HG03066 (cell line): ENCODE measurements at regions not wholly inside any gene's neighbourhood (a gene's known extent, or its start where the extent isn't known, plus 50 kb on each side); places are given as distances from the start of the nearest gene placed in this dataset.
"Not testable (repeated sequence)": the region's sequence is repeated elsewhere in the genome, so short reads cannot be mapped to it uniquely, and the experiment has no call there.

Source experiments
- ATAC-seq: cut with Tn5 transposase; IDR thresholded peaks from one replicate; pipeline ENCODE4 v1.9.1; 2021; ENCODE audit warnings: low read depth; ENCODE audit not compliant: unreplicated experiment

DNA sequence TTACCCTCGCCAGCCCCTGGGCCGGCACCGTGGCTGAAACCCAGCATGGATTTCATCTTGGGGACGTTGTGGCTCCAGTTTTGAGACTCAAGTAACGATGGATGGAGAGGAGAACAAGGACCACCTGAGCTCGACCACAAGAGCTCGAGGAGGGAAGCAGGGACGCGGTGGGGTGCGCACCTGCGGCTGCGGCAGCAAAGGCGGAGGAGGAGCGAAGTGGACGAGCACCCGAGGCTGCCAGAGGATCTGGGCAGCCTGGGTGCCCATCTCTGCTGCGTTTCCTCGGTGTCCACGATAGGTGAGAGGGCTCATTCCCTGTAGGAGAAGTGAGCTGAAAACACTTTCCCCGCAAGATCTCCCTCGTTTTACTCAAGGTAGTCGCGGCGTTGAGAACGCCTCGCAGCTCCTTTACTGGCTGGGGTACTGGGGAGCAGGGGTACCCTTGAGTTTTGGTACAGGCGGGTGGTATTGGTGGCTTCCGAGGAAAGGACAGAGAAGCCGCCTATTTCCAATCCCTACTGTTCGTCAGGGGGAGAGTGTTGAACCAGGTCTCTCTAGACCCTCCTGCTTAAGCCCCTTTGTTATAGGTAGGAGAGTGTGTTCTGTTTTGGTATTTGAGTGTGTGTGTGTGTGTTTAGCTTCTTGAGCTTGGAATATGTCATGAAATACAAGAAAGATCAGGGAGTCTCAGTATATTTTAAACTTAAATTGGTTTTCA, 137.7 kb downstream of the TRIM27 start:
- no peak for ATAC-seq

DNA sequence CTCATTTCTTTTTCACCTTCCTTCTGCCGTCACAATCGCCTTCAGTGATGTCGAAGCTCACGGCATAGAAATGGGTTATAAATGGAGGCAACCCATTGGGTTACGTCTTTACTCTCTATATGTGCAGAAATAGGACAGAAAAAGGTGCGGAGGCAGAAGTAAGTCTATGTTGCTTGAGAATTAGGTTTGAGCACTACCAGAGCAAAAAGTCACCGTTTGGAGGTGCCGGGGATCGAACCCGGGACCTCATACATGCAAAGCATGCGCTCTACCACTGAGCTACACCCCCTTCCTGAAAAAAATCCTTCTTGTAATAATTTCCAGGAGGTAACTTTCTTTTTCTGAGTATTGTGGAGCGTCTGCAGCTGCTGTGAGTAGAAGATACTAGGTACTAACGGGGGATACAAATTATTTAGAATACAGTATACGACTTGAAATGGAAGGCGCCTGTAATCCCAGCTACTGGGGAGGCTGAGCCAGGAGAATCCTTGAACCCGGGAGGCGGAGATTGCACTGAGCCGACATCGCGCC, 134.2 kb downstream of the TRIM27 start:
- no peak for ATAC-seq

- ATAC-seq = no peak
Observed at GRCh38 chr6:28791002-28791383, 132.8 kb downstream of the TRIM27 start.

DNA sequence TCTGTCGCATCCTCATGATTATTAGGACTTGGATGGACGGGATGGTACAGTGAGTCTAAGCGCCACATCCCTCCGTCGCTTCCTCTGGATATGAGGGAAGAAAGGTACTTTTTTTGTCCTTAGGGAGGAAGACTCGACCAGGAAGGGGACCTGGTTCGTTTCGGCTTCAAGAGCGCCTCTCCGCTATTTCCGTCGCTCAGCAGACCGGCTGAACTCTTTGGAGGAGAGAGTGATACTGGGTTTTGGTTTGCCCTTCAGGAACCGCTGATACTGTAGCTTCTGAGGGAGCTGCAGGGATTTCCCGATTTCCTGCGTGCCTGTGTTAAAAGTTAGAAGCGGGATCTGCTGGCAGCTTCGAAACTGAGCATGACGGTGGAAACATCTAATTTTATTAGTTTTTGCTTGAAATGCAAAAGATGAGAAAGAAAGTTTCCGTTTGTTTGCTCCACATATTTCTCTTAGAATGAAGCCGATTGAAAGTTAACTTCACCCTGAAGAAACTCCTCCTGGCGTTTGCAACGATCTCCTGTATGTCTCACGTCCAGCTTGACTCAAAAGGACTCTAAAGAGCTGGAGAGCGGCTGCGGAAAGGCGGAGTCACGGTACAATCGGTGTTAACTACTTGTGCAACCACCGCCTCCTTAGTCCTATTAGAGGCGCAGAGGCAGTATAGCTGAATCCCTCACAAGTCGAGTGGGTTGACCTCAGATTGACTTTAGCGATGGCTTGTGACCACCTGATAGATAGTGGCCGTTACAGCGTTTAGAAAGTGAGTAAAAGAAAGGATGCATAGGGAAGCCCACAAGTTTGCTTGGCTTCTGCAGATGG, 129.4 kb downstream of the TRIM27 start:
- no peak for ATAC-seq

DNA sequence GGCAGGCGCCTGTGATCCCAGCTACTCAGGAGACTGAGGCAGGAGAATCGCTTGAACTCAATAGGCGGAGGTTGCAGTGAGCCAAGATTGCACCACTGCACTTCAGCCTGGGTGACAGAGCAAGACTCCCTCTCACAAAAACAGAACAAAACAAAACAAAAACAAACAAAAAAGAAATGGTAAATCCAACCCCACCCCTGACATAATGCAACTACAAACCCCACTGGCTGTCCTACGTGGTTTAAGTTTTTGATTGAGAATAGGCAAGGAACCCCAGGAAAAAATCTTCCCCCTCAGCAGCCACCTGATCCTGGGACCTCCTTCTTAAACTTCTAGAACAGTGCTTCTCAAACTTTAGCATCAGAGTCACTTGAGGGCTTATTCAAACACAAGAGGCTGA, 123.1 kb downstream of the TRIM27 start:
- not testable (repeated sequence) for ATAC-seq

DNA sequence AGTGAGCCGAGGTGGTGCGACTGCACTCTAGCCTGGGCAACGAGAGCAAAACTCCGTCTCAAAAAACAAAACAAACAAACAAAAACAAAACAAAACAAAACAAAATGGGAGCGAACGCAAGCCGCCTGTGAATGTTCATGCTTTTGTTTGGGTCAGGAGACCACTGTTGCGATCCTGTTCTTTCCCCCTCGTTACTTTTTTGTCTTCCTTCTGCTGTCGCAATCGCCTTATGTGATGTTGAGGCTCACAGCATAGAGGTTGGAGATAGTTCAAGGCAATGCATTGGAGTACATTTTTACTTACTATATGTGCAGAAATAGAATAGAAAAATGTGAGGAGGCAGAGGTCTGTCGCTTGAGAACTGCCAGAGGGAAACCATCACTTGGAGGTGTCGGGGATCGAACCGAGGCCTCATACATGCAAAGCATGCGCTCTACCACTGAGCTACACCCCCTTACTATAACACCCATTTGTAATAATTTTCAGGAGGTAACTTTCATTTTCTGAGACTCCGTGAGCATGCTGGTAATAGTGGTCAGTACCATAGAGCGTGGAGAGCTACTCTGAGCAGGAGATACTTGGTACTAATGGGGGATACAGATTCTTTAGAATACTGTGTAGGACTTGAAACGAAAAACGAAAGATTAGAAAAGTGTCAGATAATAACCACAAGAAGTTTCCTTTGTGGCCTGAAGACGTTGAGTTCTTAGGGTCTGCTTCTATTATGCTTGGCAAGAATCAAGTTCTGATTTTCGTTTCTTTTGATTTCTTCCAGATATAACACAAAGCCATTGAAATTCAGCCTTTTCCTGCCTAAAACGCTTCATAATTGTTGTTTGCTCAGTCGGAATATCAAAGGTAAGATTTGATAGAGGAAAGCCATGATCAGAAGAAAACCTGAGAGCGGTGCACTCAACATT, 121.1 kb downstream of the TRIM27 start:
- ATAC-seq = no peak

DNA sequence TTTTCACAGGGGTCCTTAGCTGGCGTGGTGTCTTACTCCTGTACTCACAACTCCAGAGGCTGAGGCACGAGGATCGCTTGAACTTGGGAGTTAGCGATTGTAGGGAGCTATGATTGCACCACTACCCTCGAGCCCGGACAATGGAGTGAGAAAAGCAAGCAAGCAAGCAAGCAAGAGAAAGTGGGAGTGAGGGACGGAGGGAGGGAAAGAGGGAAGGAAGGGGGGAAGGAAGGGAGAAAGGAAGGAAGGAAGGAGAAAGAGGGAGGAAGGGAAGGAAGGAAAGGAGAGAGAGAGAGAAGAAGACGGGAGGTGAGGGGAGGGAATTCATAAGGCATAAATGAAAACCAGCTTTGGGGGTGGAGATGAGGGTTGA, 120.5 kb downstream of the TRIM27 start:
- ATAC-seq = no peak

GRCh38 chr6:28807682-28808280, 116.0 kb downstream of the TRIM27 start:
- no peak for ATAC-seq

DNA sequence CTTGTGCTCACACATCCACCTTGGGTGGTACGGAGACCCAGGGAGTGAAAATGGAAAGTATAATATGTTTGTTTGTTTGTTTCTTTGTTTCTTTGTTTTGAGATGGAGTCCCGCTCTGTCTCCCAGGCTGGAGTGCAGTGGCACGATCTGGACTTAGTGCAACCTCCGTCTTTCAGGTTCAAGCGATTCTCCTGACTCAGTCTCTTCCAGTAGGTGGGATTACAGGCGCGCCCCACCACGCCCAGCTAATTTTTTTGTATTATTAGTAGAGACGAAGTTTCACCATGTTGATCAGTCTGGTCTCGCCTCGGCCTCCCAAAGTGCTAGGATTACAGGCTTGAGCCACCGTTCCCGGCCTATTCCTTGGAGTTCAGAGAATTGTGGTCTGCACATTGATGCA, 115.4 kb downstream of the TRIM27 start:
- no peak for ATAC-seq

- ATAC-seq = no peak
Observed at GRCh38 chr6:28809947-28810658, 113.7 kb downstream of the TRIM27 start.

DNA sequence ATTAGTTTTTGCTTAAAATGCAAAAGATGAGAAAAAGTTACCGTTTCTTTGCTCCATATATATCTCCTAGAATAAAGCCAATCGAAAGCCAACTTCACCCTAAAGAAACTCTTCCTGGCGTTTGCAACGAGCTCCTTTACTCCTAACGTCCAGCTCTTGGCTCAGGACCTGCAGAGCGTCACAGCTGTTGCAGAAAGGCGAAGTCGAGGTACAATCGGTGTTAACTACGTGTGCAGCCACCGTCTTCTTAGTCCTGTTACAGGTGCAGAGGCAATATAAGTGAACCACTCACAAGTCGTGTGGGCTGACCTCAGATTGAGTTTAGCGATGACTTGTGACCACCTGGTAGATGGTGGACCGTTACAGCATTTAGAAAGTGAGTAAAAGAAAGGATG, 113.1 kb downstream of the TRIM27 start:
- ATAC-seq = no peak

GRCh38 chr6:28811873-28812272, 111.9 kb downstream of the TRIM27 start:
- no peak for ATAC-seq

DNA sequence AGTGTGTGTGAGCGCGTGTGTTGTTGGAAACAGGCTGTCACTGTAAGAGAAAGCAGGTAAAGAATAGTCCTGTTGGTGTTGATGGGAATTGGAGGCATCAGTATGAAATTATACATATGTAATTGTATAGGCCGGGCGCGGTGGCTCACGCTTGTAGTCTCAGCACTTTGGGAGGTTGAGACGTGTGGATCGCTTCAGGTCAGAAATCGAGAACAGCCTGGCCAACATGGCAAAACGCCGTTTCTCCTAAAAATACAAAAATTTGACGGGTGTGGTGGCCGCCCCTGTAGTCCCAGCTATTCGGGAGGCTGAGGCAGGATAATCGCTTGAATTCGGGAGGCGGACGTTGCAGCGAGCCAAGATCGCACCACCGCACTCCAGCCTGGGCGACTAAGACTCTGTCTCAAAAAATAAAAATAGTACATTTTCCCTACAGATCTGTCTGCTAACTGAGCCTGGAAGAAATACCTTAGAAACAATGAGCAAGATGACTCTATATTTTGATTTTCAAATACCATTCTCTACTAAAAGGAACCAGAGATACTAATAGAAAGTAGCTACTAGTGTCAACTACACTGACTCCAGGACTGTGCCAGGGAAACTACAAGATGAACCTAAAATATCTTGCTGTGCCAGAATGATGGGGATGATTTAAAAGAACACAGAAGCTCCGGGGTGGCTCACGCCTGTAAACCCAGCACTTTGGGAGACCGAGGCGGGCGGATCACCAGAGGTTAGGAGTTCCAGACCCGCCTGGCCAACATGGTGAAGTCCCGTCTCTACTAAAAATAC, 110.8 kb downstream of the TRIM27 start:
- no peak for ATAC-seq

DNA sequence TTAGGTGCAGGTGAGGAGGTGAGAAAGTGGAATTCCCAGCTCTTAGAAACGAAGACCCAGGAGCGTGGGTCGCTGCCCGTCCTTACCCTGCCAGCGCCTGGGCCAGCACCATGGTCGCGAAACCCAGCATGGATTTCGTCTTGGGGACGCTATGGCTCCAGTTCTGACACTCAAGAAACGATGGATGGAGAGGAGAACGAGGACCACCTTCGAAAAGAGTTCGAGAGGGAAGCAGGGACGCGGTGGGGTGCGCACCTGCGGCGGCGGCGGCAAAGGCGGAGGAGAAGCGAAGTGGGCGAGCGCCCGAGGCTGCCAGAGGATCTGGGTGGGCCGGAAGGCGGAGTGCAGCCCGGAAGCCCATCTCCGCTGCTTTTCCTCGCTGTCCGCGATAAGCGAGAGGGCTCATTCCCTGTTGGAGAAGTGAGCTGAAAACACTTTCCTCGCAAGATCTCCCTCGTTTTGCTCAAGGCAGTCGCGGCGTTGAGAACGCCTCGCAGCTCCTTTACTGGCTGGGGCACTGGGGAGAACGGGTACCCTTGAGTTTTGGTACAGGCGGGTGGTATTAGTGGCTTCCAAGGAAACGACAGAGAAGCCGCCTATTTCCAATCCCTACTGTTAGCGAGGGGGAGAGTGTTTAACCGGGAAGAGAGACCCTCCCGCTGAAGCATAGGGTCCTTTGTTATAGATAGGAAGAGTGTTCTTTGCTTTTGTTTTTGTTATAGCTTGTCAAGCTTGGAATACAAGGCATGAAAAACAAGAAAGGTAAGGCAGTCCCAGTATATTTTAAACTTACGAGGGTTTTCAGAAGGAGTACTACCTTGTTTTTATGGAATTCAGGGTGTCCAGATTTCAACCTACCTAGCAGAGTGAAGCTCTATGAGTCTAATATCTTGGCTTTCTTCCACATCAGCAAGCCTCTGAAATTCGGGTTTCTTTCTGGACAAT, 109.5 kb downstream of the TRIM27 start:
- ATAC-seq = no peak

DNA sequence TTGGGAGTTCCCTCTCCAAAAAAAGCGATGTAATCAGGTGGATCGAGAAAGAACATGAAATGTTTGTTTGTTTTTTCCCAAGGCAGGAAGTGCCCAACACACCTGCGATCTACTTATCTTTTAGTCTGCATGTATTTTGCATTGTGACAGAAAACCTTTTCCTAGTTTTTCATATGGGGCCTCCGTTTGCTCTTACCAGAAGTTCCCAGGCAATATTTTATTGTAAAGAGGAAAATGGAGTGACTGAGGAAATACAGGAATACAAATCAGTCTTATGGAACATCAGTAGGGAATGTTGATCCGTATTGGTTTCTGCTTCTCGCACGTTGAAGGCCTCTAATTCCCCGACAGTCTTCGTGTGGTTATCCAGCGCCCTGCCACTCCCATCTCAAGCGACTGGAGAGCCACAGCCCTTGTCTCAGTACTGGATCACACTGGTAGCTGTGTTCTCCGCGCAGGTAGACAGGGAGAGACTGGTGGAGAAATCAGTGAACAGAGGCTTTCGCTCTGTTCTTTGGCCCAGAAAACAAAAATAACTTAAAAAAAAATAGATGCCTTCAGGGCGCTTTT, 107.4 kb downstream of the TRIM27 start:
- no peak for ATAC-seq

DNA sequence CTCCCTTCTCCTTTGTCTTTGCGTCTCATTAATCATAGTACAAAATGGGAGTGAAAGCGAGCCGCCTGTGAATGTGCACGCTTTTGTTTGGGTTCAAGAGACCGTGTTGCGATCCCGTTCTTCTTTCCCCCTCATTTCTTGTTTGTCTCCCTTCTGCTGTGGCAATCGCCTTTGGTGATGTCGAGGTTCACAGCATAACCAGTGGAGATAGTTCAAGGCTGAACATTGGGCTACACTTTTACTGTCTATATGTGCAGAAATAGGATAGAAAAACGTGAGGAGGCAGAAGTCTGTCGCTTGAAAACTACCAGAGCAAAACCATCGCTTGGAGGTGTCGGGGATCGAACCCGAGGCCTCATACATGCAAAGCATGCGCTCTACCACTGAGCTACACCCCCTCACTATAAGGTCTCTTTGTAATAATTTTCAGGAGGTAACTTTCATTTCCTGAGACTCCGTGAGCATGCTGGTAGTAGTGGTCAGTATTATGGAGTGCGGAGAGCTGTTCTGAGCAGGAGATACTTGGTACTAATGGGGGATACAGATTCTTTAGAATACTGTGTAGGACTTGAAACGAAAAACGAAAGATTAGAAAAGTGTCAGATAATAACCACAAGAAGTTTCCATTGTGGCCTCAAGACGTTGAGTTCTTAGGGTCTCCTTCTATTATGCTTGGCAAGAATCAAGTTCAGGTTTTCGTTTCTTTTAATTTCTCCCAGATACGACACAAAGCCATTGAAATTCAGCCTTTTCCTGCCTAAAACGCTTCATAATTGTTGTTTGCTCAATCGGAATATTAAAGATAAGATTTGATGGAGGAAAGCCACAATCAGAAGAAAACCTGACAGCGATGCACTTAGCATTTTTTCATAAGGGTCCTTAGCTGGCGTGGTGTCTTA, 106.6 kb downstream of the TRIM27 start:
- no peak for ATAC-seq

DNA sequence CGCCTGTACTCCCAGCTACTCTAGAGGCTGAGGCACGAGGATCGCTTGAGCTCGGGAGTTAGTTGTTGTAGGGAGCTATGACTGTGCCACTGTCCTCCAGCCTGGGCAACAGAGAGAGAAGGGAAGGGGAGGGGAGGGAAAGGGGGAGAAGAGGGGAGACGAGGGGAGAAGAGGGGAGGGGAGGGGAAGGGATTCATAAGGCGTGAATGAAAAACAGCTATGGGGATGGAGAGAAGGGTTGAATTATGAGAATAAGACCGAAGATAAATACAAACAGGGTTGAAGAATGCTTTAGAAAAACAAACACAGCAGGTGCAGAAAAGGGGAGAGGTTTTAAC, 106.0 kb downstream of the TRIM27 start:
- no peak for ATAC-seq
